KMS-11 (cell line): ENCODE measurements at regions not wholly inside any gene's neighbourhood (a gene's known extent, or its start where the extent isn't known, plus 50 kb on each side); places are given as distances from the start of the nearest gene placed in this dataset.

Experiments used
- H2AFZ ChIP-seq: fragments of 200-600 bp; sonication (generic); 2 replicates; pipeline ENCODE4 v1.6.1; 2016; ENCODE audit warnings: antibody characterized with exemption, mixed run types, low read depth
- H3K27ac ChIP-seq: fragments of 200-600 bp; sonication (generic); 2 replicates; pipeline ENCODE4 v1.6.1; 2016; ENCODE audit warnings: mild to moderate bottlenecking, mixed run types
- H3K27me3 ChIP-seq: fragments of 200-600 bp; sonication (generic); 2 replicates; pipeline ENCODE4 v1.6.1; 2017; ENCODE audit warnings: mild to moderate bottlenecking, low read depth, mixed run types, moderate library complexity; ENCODE audit not compliant: insufficient read depth
- H3K36me3 ChIP-seq: fragments of 200-600 bp; sonication (generic); 2 replicates; pipeline ENCODE4 v1.6.1; 2017; ENCODE audit warnings: mild to moderate bottlenecking, mixed run types; ENCODE audit not compliant: insufficient read depth
- H3K4me1 ChIP-seq: fragments of 200-600 bp; sonication (generic); 2 replicates; pipeline ENCODE4 v1.6.1; 2016; ENCODE audit warnings: mild to moderate bottlenecking, low read depth, mixed run types; ENCODE audit not compliant: poor library complexity, severe bottlenecking
- H3K4me2 ChIP-seq: fragments of 200-600 bp; sonication (generic); 2 replicates; pipeline ENCODE4 v1.7.0; 2016; ENCODE audit warnings: mild to moderate bottlenecking, mixed run types
- H3K4me3 ChIP-seq: fragments of 200-600 bp; sonication (generic); IDR thresholded peaks from 2 replicates; pipeline ENCODE4 v1.6.1; 2017; ENCODE audit warnings: low read depth, low read length, mixed read lengths; ENCODE audit not compliant: insufficient read depth
- H3K79me2 ChIP-seq: fragments of 200-600 bp; sonication (generic); 2 replicates; pipeline ENCODE4 v1.6.1; 2016; ENCODE audit warnings: low read depth, mixed run types; ENCODE audit not compliant: insufficient read depth
- H3K9ac ChIP-seq: fragments of 200-600 bp; sonication (generic); 2 replicates; pipeline ENCODE4 v1.6.1; 2016; ENCODE audit warnings: mild to moderate bottlenecking, mixed run types
- H4K20me1 ChIP-seq: fragments of 200-600 bp; sonication (generic); 2 replicates; pipeline ENCODE4 v1.6.1; 2016; ENCODE audit warnings: mild to moderate bottlenecking, mixed run types; ENCODE audit not compliant: insufficient read depth
- TF ChIP-seq, protein P1 (sequence below): fragments of 200-600 bp; sonication (generic); conservative IDR thresholded peaks from 2 replicates; pipeline ENCODE4 v1.6.1; 2017; ENCODE audit warnings: low read depth, mild to moderate bottlenecking, antibody characterized with exemption, low read length, moderate library complexity, mixed read lengths

DNA sequence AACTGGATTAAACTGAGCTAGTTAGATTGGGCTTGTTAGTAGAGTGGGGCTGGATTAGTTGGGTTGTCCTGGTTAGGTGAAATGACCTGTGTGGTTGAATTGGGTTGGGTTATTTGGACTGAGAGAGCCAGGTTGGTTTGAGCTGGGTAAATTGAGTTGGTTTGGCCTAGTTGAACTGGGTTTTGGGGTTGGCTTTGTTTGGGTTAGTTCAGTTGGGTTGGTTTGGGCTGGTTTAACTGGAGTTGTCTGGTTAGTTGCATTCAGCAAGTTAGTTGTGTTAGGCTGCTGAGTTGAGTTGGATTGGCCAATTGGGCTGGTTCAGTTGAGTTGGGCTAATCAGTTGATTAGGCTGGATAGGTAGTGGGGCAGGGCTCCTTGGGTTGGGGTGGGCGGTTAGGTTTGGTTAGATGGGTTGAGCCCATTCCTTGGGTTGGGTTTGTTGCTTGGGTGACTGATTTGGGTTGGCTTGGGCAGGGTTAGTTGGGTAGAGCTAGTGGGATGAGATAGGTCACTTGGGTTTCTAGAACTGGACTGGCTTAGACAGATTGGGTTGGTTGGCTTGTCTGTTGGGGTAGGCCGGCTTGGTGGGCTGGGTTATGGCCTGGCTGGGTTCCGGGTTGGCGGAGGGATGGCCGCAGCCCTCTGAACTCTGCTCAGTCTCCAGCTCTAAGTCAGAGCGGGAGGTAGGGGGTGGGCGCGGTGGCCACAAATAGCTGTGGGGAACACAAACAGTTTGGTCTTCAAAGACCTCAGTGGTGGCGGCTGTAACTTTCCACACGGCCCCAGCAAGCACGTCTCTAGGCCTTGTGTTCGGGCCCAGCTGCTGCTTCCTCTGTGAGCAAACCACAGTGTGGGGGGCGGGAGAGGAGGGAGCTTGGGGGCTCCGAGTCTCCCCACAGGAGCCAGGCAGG is 67.2 kb upstream of the RUNX3 start:
- TF ChIP-seq, protein P1, sequence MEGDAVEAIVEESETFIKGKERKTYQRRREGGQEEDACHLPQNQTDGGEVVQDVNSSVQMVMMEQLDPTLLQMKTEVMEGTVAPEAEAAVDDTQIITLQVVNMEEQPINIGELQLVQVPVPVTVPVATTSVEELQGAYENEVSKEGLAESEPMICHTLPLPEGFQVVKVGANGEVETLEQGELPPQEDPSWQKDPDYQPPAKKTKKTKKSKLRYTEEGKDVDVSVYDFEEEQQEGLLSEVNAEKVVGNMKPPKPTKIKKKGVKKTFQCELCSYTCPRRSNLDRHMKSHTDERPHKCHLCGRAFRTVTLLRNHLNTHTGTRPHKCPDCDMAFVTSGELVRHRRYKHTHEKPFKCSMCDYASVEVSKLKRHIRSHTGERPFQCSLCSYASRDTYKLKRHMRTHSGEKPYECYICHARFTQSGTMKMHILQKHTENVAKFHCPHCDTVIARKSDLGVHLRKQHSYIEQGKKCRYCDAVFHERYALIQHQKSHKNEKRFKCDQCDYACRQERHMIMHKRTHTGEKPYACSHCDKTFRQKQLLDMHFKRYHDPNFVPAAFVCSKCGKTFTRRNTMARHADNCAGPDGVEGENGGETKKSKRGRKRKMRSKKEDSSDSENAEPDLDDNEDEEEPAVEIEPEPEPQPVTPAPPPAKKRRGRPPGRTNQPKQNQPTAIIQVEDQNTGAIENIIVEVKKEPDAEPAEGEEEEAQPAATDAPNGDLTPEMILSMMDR = no peak
- Histone ChIP-seq H3K9ac (no peak overlapping the region), H3K36me3 (no peaks in the 10 kb centered on the region), H3K4me1 (no peaks in the 10 kb centered on the region), H2AFZ (no peak overlapping the region), H4K20me1 (no peaks in the 10 kb centered on the region), H3K4me2 (no peak overlapping the region), H3K27ac (no peak overlapping the region), H3K79me2 (no peaks in the 10 kb centered on the region), H3K27me3 (no peaks in the 10 kb centered on the region; the same call in 1 of the 2 replicates), H3K4me3 (no peak overlapping the region)

DNA sequence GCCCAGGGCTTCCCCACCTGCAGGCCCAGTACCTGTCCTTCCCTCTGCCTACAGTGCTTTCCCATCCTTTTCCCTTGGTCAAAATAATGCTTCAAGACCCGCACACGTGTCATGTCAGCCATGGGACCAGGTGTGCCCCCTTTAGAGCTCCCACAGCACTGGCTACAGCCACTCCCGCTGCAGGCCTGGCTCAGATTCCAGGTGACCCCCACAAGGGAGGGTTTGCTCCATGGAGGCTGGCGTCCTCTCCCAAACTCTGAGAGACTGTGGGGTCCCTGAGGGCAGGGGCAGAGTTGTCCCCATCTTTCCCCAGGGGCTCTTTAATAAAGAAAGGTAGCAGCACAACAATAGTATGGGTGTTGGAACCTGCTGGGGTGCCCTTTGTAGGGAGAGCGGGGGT is 66.4 kb upstream of the RUNX3 start:
- TF ChIP-seq, protein P1 = no peak
- H2AFZ ChIP-seq = no peak overlapping the region
- no peaks in the 10 kb centered on the region for H3K4me1 ChIP-seq
- no peaks in the 10 kb centered on the region; the same call in 1 of the 2 replicates for H3K27me3 ChIP-seq
- H3K27ac ChIP-seq = no peak overlapping the region
- no peaks in the 10 kb centered on the region for H4K20me1 ChIP-seq
- H3K36me3 ChIP-seq = no peaks in the 10 kb centered on the region
- no peak overlapping the region for H3K4me3 ChIP-seq
- no peaks in the 10 kb centered on the region for H3K79me2 ChIP-seq
- H3K9ac ChIP-seq = no peak overlapping the region
- H3K4me2 ChIP-seq = no peak overlapping the region

DNA sequence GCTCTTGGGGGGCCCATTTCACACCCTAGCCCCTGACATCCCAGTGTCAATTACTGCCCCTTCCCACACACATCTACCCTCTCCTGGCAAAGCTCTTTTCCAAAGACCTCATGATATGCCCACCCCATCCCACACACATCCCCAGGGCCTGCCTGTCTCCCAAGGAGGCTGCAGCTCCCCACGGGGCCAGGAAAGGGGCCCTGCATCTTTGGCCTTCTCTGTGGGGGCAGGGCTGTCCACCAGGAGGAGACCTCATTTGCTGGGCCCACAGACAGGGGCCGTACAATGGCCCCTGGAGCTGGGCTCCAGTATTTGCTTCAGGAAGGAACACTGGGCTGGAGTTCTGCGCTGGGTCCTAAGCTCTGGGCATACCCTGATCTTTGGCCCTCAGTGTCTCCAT is 65.6 kb upstream of the RUNX3 start:
- Histone ChIP-seq H3K4me3 (no peak overlapping the region), H3K27me3 (no peaks in the 10 kb centered on the region; the same call in 1 of the 2 replicates), H3K9ac (no peak overlapping the region), H2AFZ (no peak overlapping the region), H3K27ac (no peak overlapping the region), H3K79me2 (no peaks in the 10 kb centered on the region), H3K4me1 (no peaks in the 10 kb centered on the region), H3K4me2 (no peak overlapping the region), H4K20me1 (no peaks in the 10 kb centered on the region), H3K36me3 (no peaks in the 10 kb centered on the region)
- TF ChIP-seq, protein P1 = no peak

DNA sequence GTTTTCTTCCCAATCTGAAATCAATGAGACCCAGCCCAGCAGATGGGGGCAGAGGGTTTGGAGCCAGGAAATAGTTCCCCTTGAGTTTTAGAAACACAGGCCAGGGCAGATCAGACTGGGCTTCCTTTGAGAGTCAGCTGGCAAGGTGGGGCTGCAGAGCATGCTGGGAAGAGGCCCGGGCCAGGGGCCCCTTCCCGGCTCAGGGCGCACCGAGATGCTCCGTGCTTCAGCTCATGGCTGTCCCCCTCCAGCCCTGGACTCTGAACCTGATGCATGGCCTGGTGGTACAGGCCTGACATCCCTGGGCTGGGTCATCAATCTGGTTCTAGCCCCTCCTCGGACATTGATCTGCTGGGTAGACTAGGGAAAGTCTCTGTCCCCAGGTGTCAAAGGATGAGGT is 65.1 kb upstream of the RUNX3 start:
- Histone ChIP-seq H3K27me3 (no peaks in the 10 kb centered on the region; the same call in 1 of the 2 replicates), H3K4me1 (no peaks in the 10 kb centered on the region), H3K79me2 (no peaks in the 10 kb centered on the region), H3K36me3 (no peaks in the 10 kb centered on the region), H3K4me3 (no peak overlapping the region), H4K20me1 (no peaks in the 10 kb centered on the region), H3K4me2 (no peak overlapping the region), H3K27ac (no peak overlapping the region), H2AFZ (no peak overlapping the region), H3K9ac (no peak overlapping the region)
- TF ChIP-seq, protein P1 = no peak
